DLD1 (cell line): ENCODE measurements at regions not wholly inside any gene's neighbourhood (a gene's known extent, or its start where the extent isn't known, plus 50 kb on each side); places are given as distances from the start of the nearest gene placed in this dataset.
"Not testable (repeated sequence)": the region's sequence is repeated elsewhere in the genome, so short reads cannot be mapped to it uniquely, and the experiment has no call there.

Experiments used
- in situ Hi-C: cut with HindIII; loops from 2 replicates; pipeline ENCODE4 v1.10.0; 2017; ENCODE audit warnings: low sequenced_read_pairs

- in situ Hi-C loops = not testable (repeated sequence)
Measured at GRCh38 chr20:40889266-40889665, 139.4 kb upstream of the TOP1 start.

DNA sequence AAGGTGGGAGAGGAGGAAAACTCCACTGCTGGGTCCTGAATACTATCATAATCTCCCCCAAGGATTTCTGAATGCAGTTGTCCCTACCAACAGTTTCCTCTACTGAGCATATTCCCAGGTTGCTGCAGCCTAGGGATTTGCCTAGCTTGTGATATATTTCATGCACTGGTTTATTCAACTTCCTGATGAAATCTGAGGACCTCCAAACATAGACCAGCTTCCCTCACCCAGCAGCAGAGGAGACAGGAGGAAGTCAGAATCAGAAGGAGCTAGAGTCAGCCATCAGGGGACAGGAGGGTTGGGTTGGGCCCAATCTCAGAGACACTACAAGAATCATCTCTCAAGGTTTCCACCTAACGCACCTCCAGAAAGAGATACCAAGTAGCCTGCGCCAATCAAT, 138.4 kb upstream of the TOP1 start:
- in situ Hi-C loops = no loop called here

DNA sequence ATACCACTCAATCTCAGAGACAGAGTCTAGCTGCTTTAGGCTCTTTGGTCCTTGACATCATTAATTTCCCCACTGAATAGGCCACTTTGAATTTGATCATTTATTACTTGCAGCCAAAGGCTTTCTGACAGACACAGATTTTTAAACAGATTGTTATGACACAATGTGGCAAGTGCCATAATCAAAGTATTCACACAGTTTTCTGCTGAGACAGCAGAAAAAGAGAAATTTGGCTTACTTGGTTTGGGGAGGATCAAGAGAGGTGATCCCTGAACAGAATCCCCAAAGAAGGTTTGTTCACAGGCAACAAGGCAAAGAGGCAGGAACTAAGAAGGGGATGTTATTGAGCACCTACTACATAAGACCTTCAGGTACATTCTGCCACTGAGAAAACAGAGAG, 138.0 kb upstream of the TOP1 start:
- in situ Hi-C loops = no loop called here

GRCh38 chr20:40891351-40891750, 137.3 kb upstream of the TOP1 start:
- in situ Hi-C loops = no loop called here

DNA sequence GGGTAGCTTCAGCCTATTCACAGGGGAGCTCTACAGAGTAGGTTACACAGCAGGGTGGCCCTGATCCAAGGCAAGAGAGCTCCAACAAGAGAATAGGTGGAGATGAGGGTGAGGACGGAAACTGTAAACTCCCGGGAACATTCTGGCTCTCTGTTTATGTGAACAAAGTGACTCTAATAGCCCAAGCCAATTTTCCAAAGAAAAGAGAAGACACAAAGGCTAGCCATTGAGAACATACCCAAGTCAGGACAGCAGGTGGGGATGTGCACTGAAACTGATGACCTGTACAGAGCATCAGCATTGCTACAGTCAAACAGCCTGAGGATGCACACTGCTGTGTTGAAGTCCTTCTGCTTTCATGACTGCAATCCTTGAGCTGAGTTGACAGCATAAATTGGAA, 136.0 kb upstream of the TOP1 start:
- in situ Hi-C loops = no loop called here

GRCh38 chr20:40893610-40894236, 134.9 kb upstream of the TOP1 start:
- in situ Hi-C loops = no loop called here

DNA sequence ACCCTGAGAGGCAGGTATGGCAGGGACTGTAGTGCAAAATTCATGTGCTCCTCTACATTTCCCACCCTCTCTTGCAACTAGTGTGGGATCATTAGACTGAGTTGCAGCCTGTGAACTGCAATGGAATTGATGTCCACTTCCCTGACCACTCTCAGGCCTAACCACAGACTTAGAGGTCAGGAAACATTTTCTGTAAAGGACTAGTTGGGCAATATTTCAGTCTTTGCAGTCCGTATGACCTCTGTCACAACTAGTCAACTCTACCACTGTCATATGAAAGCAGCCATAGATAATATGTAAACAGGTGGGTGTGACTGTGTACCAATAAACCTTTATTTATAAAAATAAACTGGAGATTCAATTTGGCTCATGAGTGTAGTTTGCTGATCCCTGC, 134.4 kb upstream of the TOP1 start:
- in situ Hi-C loops = no loop called here

DNA sequence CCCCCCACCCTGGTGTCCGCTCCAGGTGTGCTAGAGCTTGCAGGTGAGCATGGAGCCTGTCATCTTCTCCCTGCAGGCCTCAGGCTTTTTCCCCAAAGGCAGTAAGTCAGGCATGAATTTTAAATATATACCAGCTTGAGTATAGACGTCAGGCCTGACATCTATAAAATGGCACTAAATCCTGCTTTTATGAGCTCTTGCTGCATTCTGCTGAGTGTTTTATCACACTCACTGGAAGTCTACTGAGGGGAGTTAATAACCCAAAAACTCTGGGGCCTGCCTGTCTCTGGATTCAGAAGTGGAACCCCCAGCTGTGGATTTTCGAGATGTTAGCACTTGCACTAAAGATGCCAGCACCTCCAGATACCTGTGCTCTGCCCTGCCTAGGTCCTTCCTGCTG, 133.4 kb upstream of the TOP1 start:
- in situ Hi-C loops = no loop called here

DNA sequence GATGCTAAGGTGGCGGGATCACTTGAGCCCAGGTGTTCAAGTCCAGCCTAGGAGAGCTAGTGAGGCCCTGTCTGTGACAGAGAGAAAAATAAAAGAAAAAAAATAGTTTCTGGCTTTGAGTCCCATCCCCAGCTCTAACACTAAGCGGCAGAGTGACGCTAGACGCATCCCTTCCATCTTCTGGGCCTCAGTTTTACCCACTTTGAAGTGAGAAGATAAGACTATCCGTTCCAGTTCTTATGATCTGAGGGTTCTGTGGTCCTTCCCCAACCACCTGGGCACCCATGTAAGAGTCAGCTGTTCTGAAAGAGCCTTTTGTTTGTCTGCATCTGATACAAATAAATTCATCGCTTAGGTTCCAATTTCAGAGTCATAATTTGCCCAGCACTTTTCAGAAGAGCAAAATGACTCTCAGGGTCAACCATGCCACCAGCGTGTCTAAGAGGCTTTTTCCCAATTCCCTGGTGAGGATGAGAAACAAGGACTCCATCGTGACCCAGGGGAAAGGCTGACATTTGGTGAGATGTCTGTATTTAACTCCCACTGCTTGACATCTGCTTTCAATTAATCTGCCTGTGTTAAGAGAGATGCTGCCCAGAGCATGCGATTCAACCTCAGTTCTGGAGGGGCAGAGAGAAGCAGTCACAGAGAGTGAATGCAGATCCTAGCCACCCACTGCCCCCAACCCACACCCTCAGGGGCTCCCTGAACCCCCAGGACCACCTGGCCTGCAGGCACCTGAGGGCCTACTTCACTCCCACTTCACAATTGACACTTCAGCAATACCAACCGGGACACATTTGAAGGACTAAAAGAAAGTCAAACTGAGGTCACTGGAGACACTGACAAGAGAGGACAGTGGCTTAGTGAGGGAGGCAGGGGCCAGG, 131.6 kb upstream of the TOP1 start:
- in situ Hi-C loops = no loop called here

DNA sequence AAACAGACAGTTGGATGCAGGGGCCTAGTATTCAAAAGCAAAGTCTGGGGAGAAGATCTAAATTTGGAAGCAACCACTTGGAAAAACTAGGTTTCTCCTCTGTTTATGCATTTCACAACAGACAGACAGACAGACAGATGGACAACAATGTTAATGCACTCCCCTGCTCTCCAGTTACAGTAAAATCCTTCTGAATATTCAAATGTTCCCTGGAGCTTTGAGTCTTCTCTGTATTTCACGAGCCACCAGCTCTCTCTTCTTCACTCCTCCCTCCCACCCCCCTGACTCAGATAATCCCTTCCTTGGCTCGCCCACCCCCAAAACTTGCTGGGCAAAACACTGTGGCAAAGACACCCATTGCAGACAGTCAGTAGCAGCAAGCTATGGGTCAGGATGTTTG, 129.3 kb upstream of the TOP1 start:
- in situ Hi-C loops = no loop called here

DNA sequence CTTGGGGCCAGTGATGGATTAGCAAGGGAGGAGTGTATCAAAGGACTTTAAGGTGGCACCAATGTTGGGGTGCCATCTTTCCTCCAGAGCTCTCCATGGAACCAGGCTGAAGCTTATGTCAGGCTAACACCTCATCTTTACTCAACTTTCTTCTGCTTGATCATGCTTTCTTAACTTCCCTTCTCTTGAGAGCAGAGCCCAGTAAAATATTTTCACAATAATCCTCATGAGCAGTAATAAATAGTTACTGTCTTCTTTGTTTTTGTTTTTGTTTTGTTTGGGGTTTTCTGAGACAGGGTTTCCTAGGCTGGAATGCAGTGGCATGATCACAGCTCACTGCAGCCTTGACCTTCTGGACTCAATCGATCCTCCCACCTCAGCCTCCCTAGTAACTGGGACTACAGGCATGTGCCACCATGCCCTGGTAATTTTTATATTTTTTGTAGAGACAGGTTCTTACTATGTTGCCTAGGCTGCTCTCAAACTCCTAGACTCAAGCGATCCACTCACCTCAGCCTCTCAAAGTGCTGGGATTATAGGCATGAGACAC, 127.9 kb upstream of the TOP1 start:
- in situ Hi-C loops = no loop called here

DNA sequence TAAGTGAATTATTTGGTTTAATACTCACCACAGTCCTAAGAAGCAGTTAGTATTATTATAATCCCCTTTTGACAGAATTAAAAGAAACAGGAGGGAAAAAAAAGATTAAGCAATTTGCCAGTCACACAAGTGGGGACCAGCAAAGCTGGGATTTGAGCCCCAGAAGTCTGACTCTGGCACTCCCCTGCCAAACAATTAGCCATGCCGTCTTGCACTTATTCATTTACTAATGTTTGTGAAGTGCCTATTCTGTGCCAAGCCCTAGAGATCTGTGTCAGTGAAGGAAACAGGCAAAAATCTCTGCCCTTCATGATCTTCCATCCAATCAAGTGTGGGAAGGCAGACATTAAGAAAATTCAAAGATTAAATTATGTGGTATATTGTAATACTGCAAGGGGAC, 126.0 kb upstream of the TOP1 start:
- in situ Hi-C loops = no loop called here

- in situ Hi-C loops = no loop called here
Measured at GRCh38 chr20:40908309-40908708, 120.3 kb upstream of the TOP1 start.

DNA sequence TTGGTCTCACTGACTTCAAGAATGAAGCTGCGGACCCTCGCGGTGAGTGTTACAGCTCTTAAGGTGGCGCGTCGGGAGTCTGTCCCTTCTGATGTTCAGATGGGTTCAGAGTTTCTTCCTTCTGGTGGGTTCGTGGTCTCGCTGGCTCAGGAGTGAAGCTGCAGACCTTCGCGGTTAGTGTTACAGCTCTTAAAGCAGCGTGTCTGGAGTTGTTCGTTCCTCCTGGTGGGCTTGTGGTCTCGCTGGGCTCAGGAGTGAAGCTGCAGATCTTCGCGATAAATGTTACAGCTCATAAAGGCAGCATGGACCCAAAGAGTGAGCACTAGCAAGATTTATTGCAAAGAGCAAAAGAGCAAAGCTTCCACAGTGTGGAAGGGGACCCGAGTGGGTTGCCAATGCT, 119.1 kb upstream of the TOP1 start:
- in situ Hi-C loops = not testable (repeated sequence)

DNA sequence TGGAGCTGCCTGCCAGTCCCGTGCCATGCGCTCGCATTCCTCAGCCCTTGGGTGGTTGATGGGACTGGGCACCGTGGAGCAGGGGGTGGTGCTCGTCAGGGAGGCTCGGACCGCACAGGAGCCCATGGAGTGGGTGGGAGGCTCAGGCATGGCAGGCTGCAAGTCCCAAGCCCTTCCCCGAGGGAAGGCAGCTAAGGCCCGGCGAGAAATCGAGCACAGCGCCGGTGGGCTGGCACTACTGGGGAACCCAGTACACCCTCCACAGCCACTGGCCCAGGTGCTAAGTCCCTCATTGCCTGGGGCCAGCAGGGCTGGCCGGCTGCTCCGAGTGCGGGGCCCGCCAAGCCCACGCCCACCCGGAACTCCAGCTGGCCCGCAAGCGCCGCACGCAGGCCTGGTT, 118.2 kb upstream of the TOP1 start:
- in situ Hi-C loops = not testable (repeated sequence)

- in situ Hi-C loops = not testable (repeated sequence)
Measured at GRCh38 chr20:40911152-40911551, 117.5 kb upstream of the TOP1 start.

GRCh38 chr20:40913224-40914185, 115.1 kb upstream of the TOP1 start:
- in situ Hi-C loops = no loop called here

DNA sequence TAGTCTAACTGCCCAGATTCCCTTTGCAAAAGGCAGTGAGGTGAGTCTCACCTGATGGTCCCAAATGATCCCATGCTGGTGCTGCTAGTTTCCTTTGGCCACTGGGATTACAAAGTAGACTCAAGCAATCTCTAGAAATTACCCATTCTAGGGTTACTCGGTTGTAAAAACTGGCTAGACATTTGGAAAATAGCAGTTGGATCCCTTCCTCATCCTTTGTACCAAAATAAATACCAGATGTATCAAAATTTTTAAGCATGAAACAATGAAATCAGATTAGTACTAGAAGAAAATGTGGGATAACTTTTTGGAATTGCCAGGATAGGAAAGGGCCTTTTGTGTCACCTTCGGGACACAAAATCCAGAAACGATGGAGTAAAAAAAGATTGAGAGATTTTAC, 112.9 kb upstream of the TOP1 start:
- in situ Hi-C loops = no loop called here

DNA sequence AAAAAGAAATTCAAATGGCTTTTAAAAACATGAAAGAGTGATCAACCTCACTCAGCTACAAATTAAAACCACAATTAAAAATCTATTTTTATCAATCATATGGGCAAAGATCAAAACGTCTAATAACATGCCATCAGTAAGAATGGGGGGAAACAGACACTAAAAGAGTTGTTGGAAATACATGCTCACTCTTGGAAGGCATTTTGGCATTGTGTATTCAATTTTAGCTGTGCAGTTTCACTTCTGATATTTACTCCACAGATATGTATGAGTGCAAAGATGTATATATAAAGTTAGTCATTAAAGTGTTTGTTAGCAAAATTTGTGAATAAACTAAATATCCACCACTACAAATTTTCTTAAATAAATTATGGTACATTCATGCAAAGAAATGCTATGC, 112.3 kb upstream of the TOP1 start:
- in situ Hi-C loops = no loop called here

- in situ Hi-C loops = no loop called here
Measured at GRCh38 chr20:40920291-40920690, 108.3 kb upstream of the TOP1 start.

DNA sequence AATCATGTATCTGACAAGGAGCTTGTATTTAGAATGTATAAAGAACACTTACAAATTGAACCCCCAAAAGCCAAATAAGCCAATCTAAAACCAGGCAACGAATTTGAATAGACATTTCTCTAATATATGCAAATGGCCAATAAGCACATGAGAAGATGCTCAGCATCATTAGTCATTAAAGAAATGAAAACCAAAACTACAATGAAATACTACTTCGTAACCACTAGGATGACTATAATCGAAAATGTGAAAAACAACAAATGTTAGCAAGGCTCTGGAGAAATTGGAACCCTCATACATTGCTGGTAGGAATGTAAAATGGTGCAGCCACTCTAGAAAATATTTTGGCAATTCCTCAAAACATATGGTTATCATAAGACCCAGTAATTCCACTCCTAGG, 105.8 kb upstream of the TOP1 start:
- in situ Hi-C loops = no loop called here
